Mammary epithelial cell (primary cell): ENCODE measurements at regions not wholly inside any gene's neighbourhood (a gene's known extent, or its start where the extent isn't known, plus 50 kb on each side); places are given as distances from the start of the nearest gene placed in this dataset.

Source experiments
- EZH2 ChIP-seq: IDR thresholded peaks from 2 replicates; pipeline ENCODE4 v1.6.1; 2012; ENCODE audit warnings: low read length, inconsistent platforms, borderline replicate concordance
- TF ChIP-seq, protein P1 (sequence below), 2 donors: IDR thresholded peaks in 1 of 2; conservative IDR thresholded peaks in 1 of 2; 2 replicates each; pipeline ENCODE4 v1.5.1; 2011 to 2012; ENCODE audit warnings: inconsistent platforms in 2 of 2, low read length in 2 of 2, mild to moderate bottlenecking in 2 of 2, control low read depth in 1 of 2, low read depth in 1 of 2; ENCODE audit not compliant: insufficient read depth in 1 of 2; ENCODE audit errors: extremely low read depth in 1 of 2

GRCh38 chrX:39204945-39205344 lies 403.7 kb downstream of the MID1IP1 start:
- TF ChIP-seq, protein P1, sequence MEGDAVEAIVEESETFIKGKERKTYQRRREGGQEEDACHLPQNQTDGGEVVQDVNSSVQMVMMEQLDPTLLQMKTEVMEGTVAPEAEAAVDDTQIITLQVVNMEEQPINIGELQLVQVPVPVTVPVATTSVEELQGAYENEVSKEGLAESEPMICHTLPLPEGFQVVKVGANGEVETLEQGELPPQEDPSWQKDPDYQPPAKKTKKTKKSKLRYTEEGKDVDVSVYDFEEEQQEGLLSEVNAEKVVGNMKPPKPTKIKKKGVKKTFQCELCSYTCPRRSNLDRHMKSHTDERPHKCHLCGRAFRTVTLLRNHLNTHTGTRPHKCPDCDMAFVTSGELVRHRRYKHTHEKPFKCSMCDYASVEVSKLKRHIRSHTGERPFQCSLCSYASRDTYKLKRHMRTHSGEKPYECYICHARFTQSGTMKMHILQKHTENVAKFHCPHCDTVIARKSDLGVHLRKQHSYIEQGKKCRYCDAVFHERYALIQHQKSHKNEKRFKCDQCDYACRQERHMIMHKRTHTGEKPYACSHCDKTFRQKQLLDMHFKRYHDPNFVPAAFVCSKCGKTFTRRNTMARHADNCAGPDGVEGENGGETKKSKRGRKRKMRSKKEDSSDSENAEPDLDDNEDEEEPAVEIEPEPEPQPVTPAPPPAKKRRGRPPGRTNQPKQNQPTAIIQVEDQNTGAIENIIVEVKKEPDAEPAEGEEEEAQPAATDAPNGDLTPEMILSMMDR (conservative IDR thresholded peaks at IDR 0.05 in 1 of 2, IDR thresholded peaks at IDR 0.05 in 1 of 2; ENCODE audit: extremely low read depth in 1 of 2, insufficient read depth in 1 of 2, low read depth in 1 of 2, low read length in 2 of 2) = no peak
- no peak for TF ChIP-seq EZH2
